Large intestine (tissue), 3 donors: ENCODE measurements at regions not wholly inside any gene's neighbourhood (a gene's known extent, or its start where the extent isn't known, plus 50 kb on each side); places are given as distances from the start of the nearest gene placed in this dataset.
"Not testable (repeated sequence)": the region's sequence is repeated elsewhere in the genome, so short reads cannot be mapped to it uniquely, and the experiment has no call there.

Experiments used
- DNase-seq, 2 donors: peaks; one replicate each; pipeline versions ENCODE4 v3.0.0 to v3.0.0-alpha.2; 2013
- H3K27ac ChIP-seq: one replicate; pipeline ENCODE4 v1.5.1; 2013; ENCODE audit warnings: low read length
- H3K27me3 ChIP-seq: 2 replicates; pipeline ENCODE4 v1.6.1; 2013; ENCODE audit warnings: low read length; ENCODE audit not compliant: control insufficient read depth, insufficient read depth
- H3K36me3 ChIP-seq: 2 replicates; pipeline ENCODE4 v1.6.1; 2013; ENCODE audit warnings: low read length; ENCODE audit not compliant: control insufficient read depth, insufficient read depth
- H3K4me1 ChIP-seq: one replicate; pipeline ENCODE4 v1.6.1; 2013; ENCODE audit warnings: low read length; ENCODE audit not compliant: control insufficient read depth, insufficient read depth
- H3K4me3 ChIP-seq: one replicate; pipeline ENCODE4 v1.5.1; 2013; ENCODE audit warnings: low read length
- H3K9me3 ChIP-seq: one replicate; pipeline ENCODE4 v1.6.1; 2013; ENCODE audit warnings: mild to moderate bottlenecking, low read depth, low read length, moderate library complexity; ENCODE audit not compliant: control insufficient read depth
- WGBS: methylation state at CpG from one replicate; pipeline ENCODE4 v1.1.5; 2013; ENCODE audit warnings: low lambda C conversion rate; ENCODE audit not compliant: insufficient coverage; 5-methylcytosine and 5-hydroxymethylcytosine counted together

- Histone ChIP-seq H3K27ac (no peak overlapping the region), H3K4me3 (no peak overlapping the region), H3K9me3 (no peaks in the 10 kb centered on the region), H3K36me3 (no peaks in the 10 kb centered on the region), H3K4me1 (no peaks in the 10 kb centered on the region), H3K27me3 (no peaks in the 10 kb centered on the region)
- no CpG with 5 or more reads among the region's 2 CpGs for WGBS
- DNase-seq, result no peak
These were observed 161.5 kb upstream of the SSTR1 start for GRCh38 chr14:38046160-38046559.

GRCh38 chr14:38047195-38047902, 160.4 kb upstream of the SSTR1 start:
- no peak overlapping the region for H3K4me3 ChIP-seq
- H3K36me3 ChIP-seq, result no peaks in the 10 kb centered on the region
- no peaks in the 10 kb centered on the region for H3K9me3 ChIP-seq
- no peak for DNase-seq
- WGBS, result 100% methylated on average over 2 of the region's 2 CpGs
- no peaks in the 10 kb centered on the region for H3K4me1 ChIP-seq
- no peaks in the 10 kb centered on the region for H3K27me3 ChIP-seq
- H3K27ac ChIP-seq, result no peak overlapping the region

GRCh38 chr14:38053666-38054065, 154.0 kb upstream of the SSTR1 start:
- Histone ChIP-seq H3K9me3 (no peaks in the 10 kb centered on the region), H3K27me3 (no peaks in the 10 kb centered on the region), H3K36me3 (no peaks in the 10 kb centered on the region), H3K27ac (no peak overlapping the region), H3K4me3 (no peak overlapping the region), H3K4me1 (no peaks in the 10 kb centered on the region)
- no peak for DNase-seq

- no peak overlapping the region for H3K27ac ChIP-seq
- no peaks in the 10 kb centered on the region for H3K4me1 ChIP-seq
- WGBS, result no CpG with 5 or more reads among the region's 2 CpGs
- H3K4me3 ChIP-seq, result no peak overlapping the region
- H3K36me3 ChIP-seq, result no peaks in the 10 kb centered on the region
- no peaks in the 10 kb centered on the region for H3K9me3 ChIP-seq
- H3K27me3 ChIP-seq, result no peaks in the 10 kb centered on the region
- DNase-seq, result no peak
These were observed 151.4 kb upstream of the SSTR1 start for GRCh38 chr14:38056270-38056669.

- H3K27ac ChIP-seq, DNase-seq, H3K9me3 ChIP-seq, H3K4me1 ChIP-seq, H3K4me3 ChIP-seq, H3K27me3 ChIP-seq, H3K36me3 ChIP-seq: not testable (repeated sequence)
- 92% methylated on average over 2 of the region's 2 CpGs for WGBS
These were observed 145.5 kb upstream of the SSTR1 start for GRCh38 chr14:38062223-38062622.

GRCh38 chr14:38063711-38064320, 143.9 kb upstream of the SSTR1 start:
- Histone ChIP-seq H3K27me3 (no peaks in the 10 kb centered on the region), H3K4me3 (no peak overlapping the region), H3K4me1 (no peaks in the 10 kb centered on the region), H3K27ac (no peak overlapping the region), H3K36me3 (no peaks in the 10 kb centered on the region), H3K9me3 (no peaks in the 10 kb centered on the region)
- no CpG with 5 or more reads among the region's 2 CpGs for WGBS
- DNase-seq, result no peak

GRCh38 chr14:38065106-38065762, 142.5 kb upstream of the SSTR1 start:
- Histone ChIP-seq H3K4me1 (no peaks in the 10 kb centered on the region), H3K9me3 (no peaks in the 10 kb centered on the region), H3K27ac (no peak overlapping the region), H3K36me3 (no peaks in the 10 kb centered on the region), H3K27me3 (no peaks in the 10 kb centered on the region), H3K4me3 (no peak overlapping the region)
- no CpG with 5 or more reads among the region's 6 CpGs for WGBS
- DNase-seq, result no peak

GRCh38 chr14:38070061-38070588, 137.6 kb upstream of the SSTR1 start:
- Histone ChIP-seq H3K27ac (no peak overlapping the region), H3K4me1 (no peaks in the 10 kb centered on the region), H3K27me3 (no peaks in the 10 kb centered on the region), H3K36me3 (no peaks in the 10 kb centered on the region), H3K9me3 (no peaks in the 10 kb centered on the region), H3K4me3 (no peak overlapping the region)
- 100% methylated on average over 1 of the region's 2 CpGs for WGBS
- DNase-seq, result no peak

- Histone ChIP-seq H3K36me3 (no peaks in the 10 kb centered on the region), H3K4me1 (peaks cover 6% of the 10 kb centered on the region), H3K27ac (no peak overlapping the region), H3K9me3 (no peaks in the 10 kb centered on the region), H3K27me3 (no peaks in the 10 kb centered on the region), H3K4me3 (no peak overlapping the region)
- 42% methylated on average over 2 of the region's 4 CpGs for WGBS
- DNase-seq, result no peak
These were observed 134.1 kb upstream of the SSTR1 start for GRCh38 chr14:38073641-38074040.

GRCh38 chr14:38074081-38074480, 133.6 kb upstream of the SSTR1 start:
- no peak overlapping the region for H3K4me3 ChIP-seq
- no peak for DNase-seq
- peaks cover 11% of the 10 kb centered on the region for H3K4me1 ChIP-seq
- WGBS, result no CpG with 5 or more reads among the region's 1 CpG
- H3K9me3 ChIP-seq, result no peaks in the 10 kb centered on the region
- no peak overlapping the region for H3K27ac ChIP-seq
- no peaks in the 10 kb centered on the region for H3K36me3 ChIP-seq
- H3K27me3 ChIP-seq, result no peaks in the 10 kb centered on the region
